Activated CD8-positive, alpha-beta memory T cell treated with anti-CD3 and anti-CD28 coated beads, Interleukin-2, amount 10 ng/mL, durations not matched to agents 7 days and 5 days (primary cell): ENCODE measurements at regions not wholly inside any gene's neighbourhood (a gene's known extent, or its start where the extent isn't known, plus 50 kb on each side); places are given as distances from the start of the nearest gene placed in this dataset.
"Not testable (repeated sequence)": the region's sequence is repeated elsewhere in the genome, so short reads cannot be mapped to it uniquely, and the experiment has no call there.

Experiments
- ATAC-seq: fragments of 150-1000 bp; cut with Tn5 transposase; one replicate; pipeline ENCODE4 v1.10.0; 2021; ENCODE audit warnings: moderate library complexity
- CTCF ChIA-PET: fragments of 350-600 bp; sonication (Branson Sonifier 250); formaldehyde crosslinking; loops from one replicate; lab custom pipeline; 2021; ENCODE audit warnings: antibody characterized with exemption; lab: Charles Lee
- DNase-seq: peaks from one replicate; pipeline ENCODE4 v3.0.0-alpha.2; 2020
- H3K27ac Mint-ChIP-seq: one replicate; pipeline ENCODE4 v1.8.0; 2021; ENCODE audit warnings: mild to moderate bottlenecking, mixed read lengths
- H3K27me3 Mint-ChIP-seq: one replicate; pipeline ENCODE4 v1.8.0; 2021; ENCODE audit warnings: mixed read lengths
- H3K36me3 Mint-ChIP-seq: one replicate; pipeline ENCODE4 v1.8.0; 2021; ENCODE audit warnings: mild to moderate bottlenecking, mixed read lengths
- H3K4me1 Mint-ChIP-seq: one replicate; pipeline ENCODE4 v1.8.0; 2021; ENCODE audit warnings: mixed read lengths
- H3K4me3 Mint-ChIP-seq: one replicate; pipeline ENCODE4 v1.8.0; 2021; ENCODE audit warnings: mild to moderate bottlenecking, moderate library complexity, mixed read lengths
- H3K9me3 Mint-ChIP-seq: one replicate; pipeline ENCODE4 v1.8.0; 2022; ENCODE audit warnings: low read depth, mixed read lengths

DNA sequence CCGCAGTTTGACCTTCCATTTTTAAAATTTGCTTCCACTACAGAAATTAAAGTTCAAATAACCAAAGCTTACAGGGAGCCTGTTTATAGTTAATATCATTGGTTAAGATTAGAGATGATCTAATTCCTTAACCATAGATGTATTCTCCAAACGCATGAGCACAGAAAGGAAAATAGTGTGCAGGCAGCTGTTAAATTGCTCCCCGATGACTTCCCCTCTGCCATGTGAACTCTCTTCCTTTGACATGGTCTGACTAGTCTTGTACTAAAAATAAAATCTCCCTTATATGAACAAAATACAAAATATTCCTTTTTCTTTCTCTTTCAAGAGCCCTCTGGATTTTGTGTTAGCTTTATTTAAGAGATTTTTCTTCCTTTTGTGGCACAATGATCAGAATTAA is 507.6 kb upstream of the AMELY start:
- CTCF ChIA-PET: no interaction called here
- Mint-ChIP-seq H3K4me3 (no peak overlapping the region), H3K9me3 (no peaks in the 10 kb centered on the region), H3K27me3 (no peaks in the 10 kb centered on the region), H3K27ac (no peak overlapping the region), H3K4me1 (no peaks in the 10 kb centered on the region), H3K36me3 (no peaks in the 10 kb centered on the region)
- no peak for DNase-seq
- ATAC-seq: no peak

DNA sequence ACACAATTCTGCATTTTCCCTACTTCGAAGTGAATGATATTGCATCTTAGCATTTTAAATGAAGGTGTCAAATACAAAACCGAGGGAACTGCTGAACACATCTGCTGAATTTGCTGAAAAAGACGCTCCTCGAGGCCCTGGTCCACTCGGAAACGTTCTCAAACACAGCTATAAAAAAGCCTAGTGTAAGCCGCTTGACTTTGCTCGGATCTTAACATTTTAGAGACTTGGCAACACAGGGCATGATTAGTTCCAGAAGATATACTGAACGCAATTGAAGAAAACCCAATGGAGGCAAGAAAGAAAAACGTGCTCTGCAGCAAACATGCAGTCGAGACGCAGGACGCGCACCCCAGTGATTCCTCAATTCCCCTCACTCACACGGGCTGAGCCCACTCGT is 506.4 kb upstream of the AMELY start:
- Mint-ChIP-seq H3K9me3 (no peaks in the 10 kb centered on the region), H3K27me3 (no peaks in the 10 kb centered on the region), H3K27ac (no peak overlapping the region), H3K36me3 (no peaks in the 10 kb centered on the region), H3K4me1 (no peaks in the 10 kb centered on the region), H3K4me3 (no peak overlapping the region)
- no peak for ATAC-seq
- CTCF ChIA-PET: no interaction called here
- DNase-seq: no peak

DNA sequence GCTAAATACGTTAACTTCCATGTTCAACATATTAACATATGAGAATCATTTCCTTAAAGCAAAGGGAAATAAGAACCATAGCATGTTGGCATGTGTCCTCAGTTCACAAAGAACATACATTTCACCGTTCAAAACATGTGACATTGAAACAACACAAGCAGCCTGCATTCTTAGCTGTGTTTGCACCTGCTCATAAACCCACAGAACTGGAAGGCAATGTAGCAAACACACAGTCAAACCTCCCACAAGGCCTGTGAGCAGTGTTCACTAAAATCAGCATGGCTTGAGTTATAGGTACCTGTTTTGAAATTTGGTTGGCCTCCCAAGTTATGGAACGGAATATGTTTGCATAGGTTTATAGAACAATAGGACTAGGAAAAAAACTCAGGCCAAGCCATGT is 504.9 kb upstream of the AMELY start:
- Mint-ChIP-seq H3K36me3 (no peaks in the 10 kb centered on the region), H3K4me1 (no peaks in the 10 kb centered on the region), H3K9me3 (no peaks in the 10 kb centered on the region), H3K27me3 (no peaks in the 10 kb centered on the region), H3K4me3 (no peak overlapping the region), H3K27ac (no peak overlapping the region)
- ATAC-seq (no peak), DNase-seq (no peak)
- CTCF ChIA-PET: no interaction called here

DNA sequence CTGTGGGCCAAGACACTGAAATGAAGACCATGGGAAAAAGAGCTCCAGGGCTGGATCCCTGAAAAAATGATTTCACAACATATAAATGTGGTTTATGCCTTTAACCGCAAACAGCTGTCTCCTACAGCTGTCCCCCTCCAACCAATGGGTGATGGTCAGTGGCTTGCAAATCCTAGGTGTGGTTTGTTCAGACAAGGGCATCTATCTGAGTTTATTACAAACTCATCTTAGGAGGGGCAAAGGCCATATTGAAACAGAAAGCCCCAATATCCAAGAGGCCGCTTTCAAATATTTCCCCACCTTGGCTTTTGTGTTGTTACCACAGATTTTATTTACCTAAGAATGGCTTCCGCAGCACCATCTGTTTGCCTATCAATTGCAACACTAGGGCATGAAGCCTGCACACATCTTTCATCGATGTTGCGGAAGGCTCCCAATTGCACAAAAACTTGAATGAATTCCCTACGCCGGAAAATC is 503.6 kb upstream of the AMELY start:
- Mint-ChIP-seq H3K4me3 (no peak overlapping the region), H3K9me3 (peaks cover 2% of the 10 kb centered on the region)
- CTCF ChIA-PET: no interaction called here

DNA sequence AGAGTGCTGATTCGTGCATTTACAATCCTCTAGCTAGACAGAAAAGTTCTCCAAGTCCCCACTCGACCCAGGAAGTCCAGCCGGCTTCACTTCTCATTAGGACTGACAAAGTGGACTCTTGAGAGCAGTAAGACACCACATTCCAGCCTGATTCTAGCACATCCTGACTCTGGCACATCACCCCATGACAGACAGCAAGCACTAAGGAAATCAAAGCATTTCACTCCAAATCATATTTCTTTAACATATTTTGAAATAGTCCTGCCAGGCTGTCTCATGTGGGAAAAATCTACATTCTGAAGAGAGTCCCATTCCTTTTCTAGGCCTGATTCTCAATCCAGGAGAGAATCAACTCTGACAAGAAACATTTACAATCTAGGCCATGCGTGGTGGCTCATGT is 478.5 kb upstream of the AMELY start:
- H3K27ac Mint-ChIP-seq: no peak overlapping the region
- ATAC-seq: no peak
- H3K9me3 Mint-ChIP-seq: peaks cover 12% of the 10 kb centered on the region
- H3K4me3 Mint-ChIP-seq: no peak overlapping the region
- H3K4me1 Mint-ChIP-seq: no peaks in the 10 kb centered on the region
- no peak for DNase-seq
- H3K27me3 Mint-ChIP-seq: no peaks in the 10 kb centered on the region
- CTCF ChIA-PET: no interaction called here
- peaks cover 31% of the 10 kb centered on the region for H3K36me3 Mint-ChIP-seq

More for the DNA sequence above, 503.6 kb upstream of the AMELY start:
- Mint-ChIP-seq H3K27me3 (no peaks in the 10 kb centered on the region), H3K27ac (no peak overlapping the region), H3K36me3 (no peaks in the 10 kb centered on the region), H3K4me1 (no peaks in the 10 kb centered on the region)
- ATAC-seq: no peak
- no peak for DNase-seq

DNA sequence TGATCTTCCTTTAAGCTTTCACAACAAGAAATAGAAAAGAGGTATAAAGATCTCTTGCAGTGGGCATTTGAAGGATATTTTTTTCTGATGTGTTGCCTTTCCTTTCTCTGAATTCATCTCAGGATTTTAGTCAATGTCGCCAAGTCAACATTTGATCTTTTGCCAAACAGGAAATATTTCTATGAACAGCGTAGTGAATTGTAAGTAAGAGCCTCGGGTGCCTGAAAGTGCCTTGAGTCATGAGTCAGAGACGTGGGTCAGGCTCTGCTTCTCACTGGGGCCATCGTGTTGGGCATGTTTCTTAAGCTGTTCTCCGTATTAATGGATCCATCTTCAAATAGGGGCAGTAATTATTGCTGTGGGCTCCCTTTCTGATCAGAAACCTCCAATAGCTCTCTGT is 471.4 kb upstream of the AMELY start:
- H3K4me3 Mint-ChIP-seq: no peak overlapping the region
- no peaks in the 10 kb centered on the region for H3K27me3 Mint-ChIP-seq
- no peak overlapping the region for H3K27ac Mint-ChIP-seq
- no peak for DNase-seq
- H3K4me1 Mint-ChIP-seq: peaks cover 6% of the 10 kb centered on the region
- no peak for ATAC-seq
- H3K9me3 Mint-ChIP-seq: no peaks in the 10 kb centered on the region
- H3K36me3 Mint-ChIP-seq: peaks cover 36% of the 10 kb centered on the region
- CTCF ChIA-PET: no interaction called here

DNA sequence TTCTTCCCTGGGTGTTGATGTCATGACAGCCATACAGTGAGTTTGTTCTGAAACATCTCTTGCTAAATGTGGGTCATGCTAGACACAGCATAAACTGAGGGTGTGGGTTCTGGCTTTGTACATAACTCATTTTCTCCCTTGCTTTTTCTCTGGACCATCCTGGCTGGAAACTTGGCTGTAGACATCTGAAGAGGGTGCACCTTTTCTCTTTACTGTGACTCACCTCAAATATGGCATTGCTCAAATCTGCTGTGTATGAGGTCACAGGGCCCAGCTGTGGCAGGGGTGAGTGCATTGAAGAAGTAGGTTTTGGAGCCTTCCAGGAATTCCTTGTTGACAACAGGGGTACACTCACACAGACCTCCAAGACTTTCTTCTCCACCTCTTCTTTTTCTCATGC is 465.5 kb upstream of the AMELY start:
- H3K4me1 Mint-ChIP-seq: peaks cover 4% of the 10 kb centered on the region
- H3K27ac Mint-ChIP-seq: no peak overlapping the region
- no peak overlapping the region for H3K4me3 Mint-ChIP-seq
- CTCF ChIA-PET: no interaction called here
- H3K27me3 Mint-ChIP-seq: no peaks in the 10 kb centered on the region
- DNase-seq: no peak
- no peak for ATAC-seq
- H3K9me3 Mint-ChIP-seq: no peaks in the 10 kb centered on the region
- peaks cover 40% of the 10 kb centered on the region for H3K36me3 Mint-ChIP-seq

DNA sequence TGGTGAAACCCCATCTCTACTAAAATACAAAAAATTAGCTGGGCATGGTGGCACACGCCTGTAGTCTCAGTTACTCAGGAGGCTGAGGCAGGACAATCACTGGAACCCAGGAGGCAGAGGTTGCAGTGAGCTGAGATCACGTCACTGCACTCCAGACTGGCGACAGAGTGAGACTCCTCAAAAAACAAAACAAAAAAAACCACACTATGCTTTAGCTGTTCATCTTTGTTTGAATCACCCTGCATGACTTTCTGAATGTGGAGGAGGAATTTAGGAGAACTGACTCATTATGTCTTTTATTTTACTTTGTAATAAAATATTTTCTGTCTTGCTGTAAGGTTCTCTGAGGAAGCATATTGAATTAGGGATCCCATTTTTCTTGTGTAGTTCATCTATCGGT is 462.9 kb upstream of the AMELY start:
- peaks cover 28% of the 10 kb centered on the region for H3K36me3 Mint-ChIP-seq
- H3K4me3 Mint-ChIP-seq, DNase-seq, H3K4me1 Mint-ChIP-seq, H3K27ac Mint-ChIP-seq, CTCF ChIA-PET, H3K9me3 Mint-ChIP-seq, H3K27me3 Mint-ChIP-seq, ATAC-seq: not testable (repeated sequence)

DNA sequence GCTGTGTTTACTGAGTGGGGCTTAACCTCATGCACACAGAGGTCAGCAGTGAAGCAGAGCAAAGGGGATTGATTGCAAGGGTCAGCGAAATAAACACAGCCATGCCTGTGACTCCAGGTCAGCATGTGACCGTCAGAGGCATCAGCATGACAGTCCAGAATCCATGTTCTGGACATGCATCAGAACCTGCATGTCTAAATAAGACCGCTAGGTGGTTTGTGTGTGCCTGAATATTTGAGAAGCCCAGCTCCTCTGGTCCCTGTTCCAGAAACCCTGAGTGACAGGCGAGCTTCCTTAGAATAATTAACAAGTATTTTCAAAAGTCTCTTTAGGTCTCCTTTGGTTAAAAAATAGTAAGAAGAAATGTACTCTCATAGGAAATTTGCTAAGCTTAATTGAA is 460.4 kb upstream of the AMELY start:
- H3K9me3 Mint-ChIP-seq, H3K27ac Mint-ChIP-seq, CTCF ChIA-PET, ATAC-seq, H3K4me3 Mint-ChIP-seq, H3K27me3 Mint-ChIP-seq, DNase-seq, H3K4me1 Mint-ChIP-seq: not testable (repeated sequence)
- peaks cover 22% of the 10 kb centered on the region for H3K36me3 Mint-ChIP-seq

DNA sequence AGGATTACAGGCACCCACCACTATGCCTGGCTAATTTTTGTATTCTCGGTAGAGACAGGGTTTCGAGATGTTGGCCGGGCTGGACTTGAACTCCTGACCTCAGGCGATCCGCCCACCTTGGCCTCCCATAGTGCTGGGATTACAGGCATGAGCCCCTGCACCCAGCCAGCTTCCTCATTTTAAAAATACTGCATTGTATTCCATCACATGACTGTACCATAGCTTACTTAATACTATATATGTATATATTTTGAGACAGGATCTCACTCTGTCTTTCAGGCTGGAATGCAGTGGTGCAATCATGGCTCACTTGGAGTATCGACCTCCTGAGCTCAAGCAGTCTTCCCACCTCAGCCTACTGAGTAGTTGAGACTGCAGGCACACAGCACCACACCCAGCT is 459.5 kb upstream of the AMELY start:
- CTCF ChIA-PET, H3K27ac Mint-ChIP-seq, H3K4me1 Mint-ChIP-seq, H3K4me3 Mint-ChIP-seq, H3K27me3 Mint-ChIP-seq, ATAC-seq, DNase-seq, H3K9me3 Mint-ChIP-seq: not testable (repeated sequence)
- peaks cover 16% of the 10 kb centered on the region for H3K36me3 Mint-ChIP-seq

DNA sequence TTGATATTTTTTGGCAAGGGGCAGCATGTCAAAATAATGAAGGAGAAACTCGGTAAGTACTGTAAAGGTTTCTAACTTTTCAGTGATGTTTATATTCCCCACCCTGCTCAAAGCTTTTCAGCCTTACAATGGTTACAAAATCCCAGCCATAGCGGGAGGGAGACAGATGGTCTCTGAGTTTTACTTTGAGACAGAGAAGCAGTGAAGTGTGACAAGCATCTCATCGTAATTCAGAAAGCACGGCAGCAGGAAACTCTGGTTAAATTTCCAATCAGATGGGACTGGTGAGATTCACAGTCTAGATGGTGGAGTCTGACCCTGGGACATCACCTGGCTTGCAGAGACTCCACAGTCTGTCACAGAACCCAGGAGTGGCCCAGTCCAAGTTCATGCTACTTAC is 448.0 kb upstream of the AMELY start:
- ATAC-seq (no peak), DNase-seq (no peak)
- Mint-ChIP-seq H3K4me3 (no peak overlapping the region), H3K36me3 (peaks cover 46% of the 10 kb centered on the region), H3K27ac (no peak overlapping the region), H3K9me3 (no peaks in the 10 kb centered on the region), H3K4me1 (peaks cover 4% of the 10 kb centered on the region), H3K27me3 (no peaks in the 10 kb centered on the region)
- CTCF ChIA-PET: no interaction called here

DNA sequence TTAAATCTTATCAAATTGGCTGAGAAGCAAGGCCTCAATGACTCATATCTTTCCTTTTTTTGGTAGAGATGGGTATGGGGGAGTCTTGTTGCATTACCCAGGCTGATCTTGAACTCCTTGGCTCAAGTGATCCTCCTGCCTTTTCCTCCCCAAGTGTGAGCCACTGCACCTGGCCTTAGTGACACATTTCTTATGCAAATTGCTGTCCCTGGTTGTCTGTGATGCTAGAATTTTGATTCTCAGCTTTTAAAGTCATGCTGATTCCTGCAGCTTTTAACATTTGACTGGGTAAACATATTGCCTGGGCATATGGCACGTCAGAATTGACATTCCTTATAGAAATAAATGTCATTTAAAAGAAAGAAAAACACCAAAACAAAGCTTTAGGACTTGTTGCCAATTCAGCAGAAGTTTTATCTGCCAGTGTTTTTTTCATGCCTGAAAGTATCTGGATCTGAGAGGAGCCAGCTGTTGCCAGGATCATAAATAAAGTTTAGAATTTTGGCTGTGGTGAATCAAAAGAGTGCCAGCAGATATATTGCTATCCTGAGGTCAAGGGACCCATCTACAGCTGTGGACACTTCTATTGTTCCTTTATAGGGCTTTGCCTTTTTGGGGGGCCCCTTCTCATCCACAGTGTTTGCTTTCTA is 446.7 kb upstream of the AMELY start:
- peaks cover 4% of the 10 kb centered on the region for H3K4me1 Mint-ChIP-seq
- peaks cover 41% of the 10 kb centered on the region for H3K36me3 Mint-ChIP-seq
- CTCF ChIA-PET: no interaction called here
- no peak overlapping the region for H3K27ac Mint-ChIP-seq
- no peak overlapping the region for H3K4me3 Mint-ChIP-seq
- H3K9me3 Mint-ChIP-seq: no peaks in the 10 kb centered on the region
- DNase-seq: no peak
- ATAC-seq: no peak
- H3K27me3 Mint-ChIP-seq: no peaks in the 10 kb centered on the region

DNA sequence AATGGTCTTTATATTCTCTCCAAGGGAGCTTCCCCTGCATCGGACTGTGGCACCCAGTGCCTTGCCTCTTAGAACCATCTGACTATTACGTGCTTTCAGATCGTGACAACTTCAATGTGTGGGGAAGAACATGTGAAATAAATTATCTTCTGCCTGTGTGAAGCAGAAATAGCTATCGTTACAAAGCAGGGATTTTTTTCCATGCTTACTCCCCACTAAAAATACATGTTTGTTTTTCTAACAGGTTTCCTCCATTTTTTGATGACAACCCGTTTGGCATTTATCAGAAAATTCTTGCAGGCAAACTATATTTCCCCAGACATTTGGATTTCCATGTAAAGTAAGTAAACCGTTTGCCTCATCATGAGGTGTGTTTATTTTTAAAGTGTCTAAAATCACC is 444.3 kb upstream of the AMELY start:
- H3K4me3 Mint-ChIP-seq, H3K27me3 Mint-ChIP-seq, H3K4me1 Mint-ChIP-seq, CTCF ChIA-PET, DNase-seq, H3K9me3 Mint-ChIP-seq, ATAC-seq, H3K27ac Mint-ChIP-seq: not testable (repeated sequence)
- H3K36me3 Mint-ChIP-seq: peaks cover 41% of the 10 kb centered on the region

DNA sequence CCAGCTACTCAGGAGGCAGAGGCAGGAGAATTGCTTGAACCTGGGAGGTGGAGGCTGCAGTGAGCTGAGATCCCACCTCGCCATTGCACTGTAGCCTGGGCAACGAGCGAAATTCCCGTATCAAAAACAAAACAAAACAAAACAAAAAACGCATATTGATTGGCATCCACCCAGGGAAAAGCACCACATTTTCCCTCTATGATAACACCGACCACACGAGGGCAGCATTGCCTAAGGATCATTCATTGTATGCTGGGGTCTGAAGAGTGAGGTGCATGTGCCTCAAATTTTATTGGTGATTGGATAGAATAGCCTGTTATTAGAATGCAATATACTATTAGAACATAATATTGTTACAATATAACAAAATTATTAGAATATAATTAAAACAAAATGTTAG is 433.1 kb upstream of the AMELY start:
- ATAC-seq (peak; percentile 48), DNase-seq (peak; percentile 50)
- Mint-ChIP-seq H3K4me1 (peaks cover 26% of the 10 kb centered on the region), H3K27ac (peak overlapping the region; percentile 54), H3K9me3 (no peaks in the 10 kb centered on the region), H3K27me3 (no peaks in the 10 kb centered on the region), H3K36me3 (peaks cover 20% of the 10 kb centered on the region), H3K4me3 (no peak overlapping the region)
- CTCF ChIA-PET: interaction anchor here (1.7 kb wide), 1 partner anchor 10 kb away, joined by 3 read pairs; no protein-coding TSS in a partner anchor
